ENCODE measurements at regions not wholly inside any gene's neighbourhood (a gene's known extent, or its start where the extent isn't known, plus 50 kb on each side); places are given as distances from the start of the nearest gene placed in this dataset.

GRCh38 chr20:59470521-59470920 lies 133.8 kb upstream of the PHACTR3 start:
- Histone ChIP-seq H3K27ac (ENCODE audit: extremely low read depth, low read depth, low read length) (no peak overlapping the region), H2AFZ (ENCODE audit: low read depth, low read length) (no peak overlapping the region), H3K36me3 (ENCODE audit: control insufficient read depth, insufficient read depth, low read length) (no peaks in the 10 kb centered on the region), H3K9me1 (ENCODE audit: control insufficient read depth, insufficient read depth, low read length) (no peaks in the 10 kb centered on the region), H3K4me1 (replicated peaks in 1 of 2; ENCODE audit: control insufficient read depth in 2 of 2, insufficient read depth in 2 of 2, low read length in 2 of 2) (0 out of 5 replicates have a peak, but pooled peaks cover 0 to 2% of the 10 kb centered on the region in 2 experiments), H3K27me3 (ENCODE audit: control insufficient read depth in 2 of 2, insufficient read depth in 2 of 2, low read length in 2 of 2) (peaks cover 10 to 34% of the 10 kb centered on the region in 2 experiments; a peak in 4 of 5 replicates), H3K79me2 (ENCODE audit: control insufficient read depth, insufficient read depth, low read length) (no peaks in the 10 kb centered on the region), H4K20me1 (replicated peaks; ENCODE audit: control insufficient read depth, insufficient read depth, low read length) (no peaks in the 10 kb centered on the region; the same call in 1 of the 2 replicates), H3K9me3 (replicated peaks; ENCODE audit: control insufficient read depth, insufficient read depth, low read depth, low read length) (no peaks in the 10 kb centered on the region), H3K4me3 (no peak overlapping the region), H3K9ac (ENCODE audit: insufficient read depth in 1 of 2, low read depth in 2 of 2, low read length in 2 of 2) (no peak overlapping the region), H3K4me2 (ENCODE audit: insufficient read depth, low read length) (no peak overlapping the region)
- BruUV-seq (replicated peaks), result no TSS peak
- FAIRE-seq, result no peak
- DNase-seq (ENCODE audit: extremely low read depth in 1 of 4, low spot score in 3 of 4), result no peak
- in situ Hi-C loops (cut with MboI), result no loop called here
- POLR2A ChIA-PET, result no interaction called here
- TF ChIP-seq ZNF316 (IDR thresholded peaks at IDR 0.05) (no peak), NELFE (IDR thresholded peaks at IDR 0.05; ENCODE audit: insufficient read depth, insufficient read length) (no peak), HMBOX1 (IDR thresholded peaks at IDR 0.05) (no peak), LARP7 (IDR thresholded peaks at IDR 0.05) (no peak), HDAC3 (IDR thresholded peaks at IDR 0.05; ENCODE audit: borderline replicate concordance, partially characterized antibody) (no peak), FOXP1 (CRISPR knock-in tag; IDR thresholded peaks at IDR 0.05) (no peak), ZBTB17 (CRISPR knock-in tag; IDR thresholded peaks at IDR 0.05) (no peak)
- TF ChIP-seq, protein P1, sequence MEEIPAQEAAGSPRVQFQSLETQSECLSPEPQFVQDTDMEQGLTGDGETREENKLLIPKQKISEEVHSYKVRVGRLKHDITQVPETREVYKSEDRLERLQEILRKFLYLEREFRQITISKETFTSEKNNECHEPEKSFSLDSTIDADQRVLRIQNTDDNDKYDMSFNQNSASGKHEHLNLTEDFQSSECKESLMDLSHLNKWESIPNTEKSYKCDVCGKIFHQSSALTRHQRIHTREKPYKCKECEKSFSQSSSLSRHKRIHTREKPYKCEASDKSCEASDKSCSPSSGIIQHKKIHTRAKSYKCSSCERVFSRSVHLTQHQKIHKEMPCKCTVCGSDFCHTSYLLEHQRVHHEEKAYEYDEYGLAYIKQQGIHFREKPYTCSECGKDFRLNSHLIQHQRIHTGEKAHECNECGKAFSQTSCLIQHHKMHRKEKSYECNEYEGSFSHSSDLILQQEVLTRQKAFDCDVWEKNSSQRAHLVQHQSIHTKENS (CRISPR knock-in tag; IDR thresholded peaks at IDR 0.05), result no peak
- WGBS (ENCODE audit: insufficient coverage, low coverage, missing lambda C conversion rate), result 0% methylated on average over 15 of the region's 20 CpGs
- CTCF ChIA-PET (ENCODE audit: low intra/inter-chr PET ratio), result no interaction called here
- intact Hi-C loops (cut with micrococcal nuclease), result no loop called here
- no peak for ATAC-seq

Data from K562 (cell line).